GM18907 (cell line): ENCODE measurements at regions not wholly inside any gene's neighbourhood (a gene's known extent, or its start where the extent isn't known, plus 50 kb on each side); places are given as distances from the start of the nearest gene placed in this dataset.

Experiments used
- ATAC-seq: cut with Tn5 transposase; IDR thresholded peaks from one replicate; pipeline ENCODE4 v1.9.1; 2021; ENCODE audit warnings: mild to moderate bottlenecking, moderate library complexity; ENCODE audit not compliant: unreplicated experiment

GRCh38 chr9:99391937-99392594 is 170.0 kb downstream of the SEC61B start:
- no peak for ATAC-seq

- ATAC-seq: no peak
These were observed 170.9 kb downstream of the SEC61B start for GRCh38 chr9:99392986-99393385.

- no peak for ATAC-seq
These were observed 171.9 kb downstream of the SEC61B start for GRCh38 chr9:99393993-99394392.

- no peak for ATAC-seq
These were observed 176.2 kb downstream of the SEC61B start for GRCh38 chr9:99398241-99398640.

- no peak for ATAC-seq
These were observed 177.4 kb downstream of the SEC61B start for GRCh38 chr9:99399474-99399873.

GRCh38 chr9:99400184-99400731 is 178.2 kb downstream of the SEC61B start:
- no peak for ATAC-seq

- no peak for ATAC-seq
These were observed 179.8 kb downstream of the SEC61B start for GRCh38 chr9:99401680-99402504.

- no peak for ATAC-seq
These were observed 181.3 kb downstream of the SEC61B start for GRCh38 chr9:99403371-99403770.

- no peak for ATAC-seq
These were observed 183.3 kb downstream of the SEC61B start for GRCh38 chr9:99405359-99405758.

- no peak for ATAC-seq
These were observed 184.9 kb downstream of the SEC61B start for GRCh38 chr9:99406939-99407338.

GRCh38 chr9:99411068-99411467 is 189.0 kb downstream of the SEC61B start:
- ATAC-seq: no peak

- ATAC-seq: no peak
These were observed 189.5 kb downstream of the SEC61B start for GRCh38 chr9:99411479-99412115.

- no peak for ATAC-seq
These were observed 190.5 kb downstream of the SEC61B start for GRCh38 chr9:99412606-99413005.

- ATAC-seq: no peak
These were observed 192.2 kb downstream of the SEC61B start for GRCh38 chr9:99414321-99414720.

GRCh38 chr9:99415606-99416005 is 193.5 kb downstream of the SEC61B start:
- peak; percentile 11 for ATAC-seq

- peak; percentile 77 for ATAC-seq
These were observed 193.9 kb downstream of the SEC61B start for GRCh38 chr9:99416007-99416406.

- no peak for ATAC-seq
These were observed 197.0 kb downstream of the SEC61B start for GRCh38 chr9:99419070-99419469.

GRCh38 chr9:99421369-99421768 is 199.3 kb downstream of the SEC61B start:
- ATAC-seq: no peak

GRCh38 chr9:99425124-99425523 is 203.0 kb downstream of the SEC61B start:
- no peak for ATAC-seq

GRCh38 chr9:99425923-99426842 is 204.1 kb downstream of the SEC61B start:
- ATAC-seq: no peak

GRCh38 chr9:99427260-99427659 is 205.2 kb downstream of the SEC61B start:
- ATAC-seq: no peak
